Globus pallidus (tissue), 1 donor: ENCODE measurements at regions not wholly inside any gene's neighbourhood (a gene's known extent, or its start where the extent isn't known, plus 50 kb on each side); places are given as distances from the start of the nearest gene placed in this dataset.
"Not testable (repeated sequence)": the region's sequence is repeated elsewhere in the genome, so short reads cannot be mapped to it uniquely, and the experiment has no call there.

Experiments
- DNase-seq: peaks from one replicate; pipeline ENCODE4 v3.0.0-alpha.2; 2015; ENCODE audit warnings: low spot score

GRCh38 chr10:3959370-3960325, 174.6 kb upstream of the KLF6 start:
- DNase-seq = no peak

- DNase-seq = no peak
These were observed 173.5 kb upstream of the KLF6 start for GRCh38 chr10:3958472-3958996.

- no peak for DNase-seq
These were observed 171.1 kb upstream of the KLF6 start for GRCh38 chr10:3955955-3956617.

- no peak for DNase-seq
These were observed 170.5 kb upstream of the KLF6 start for GRCh38 chr10:3955493-3955892.

GRCh38 chr10:3954615-3955014, 169.6 kb upstream of the KLF6 start:
- DNase-seq = no peak

GRCh38 chr10:3954007-3954406, 169.0 kb upstream of the KLF6 start:
- DNase-seq = not testable (repeated sequence)

GRCh38 chr10:3951993-3952392, 167.0 kb upstream of the KLF6 start:
- DNase-seq = no peak

GRCh38 chr10:3950676-3951275, 165.8 kb upstream of the KLF6 start:
- no peak for DNase-seq

- DNase-seq = no peak
These were observed 164.7 kb upstream of the KLF6 start for GRCh38 chr10:3949711-3950110.

- no peak for DNase-seq
These were observed 163.8 kb upstream of the KLF6 start for GRCh38 chr10:3948843-3949242.

- no peak for DNase-seq
These were observed 161.5 kb upstream of the KLF6 start for GRCh38 chr10:3946234-3947229.

GRCh38 chr10:3945026-3945425, 160.0 kb upstream of the KLF6 start:
- DNase-seq = no peak

GRCh38 chr10:3944591-3944990, 159.6 kb upstream of the KLF6 start:
- DNase-seq = no peak

- no peak for DNase-seq
These were observed 158.8 kb upstream of the KLF6 start for GRCh38 chr10:3943695-3944257.

GRCh38 chr10:3942937-3943489, 158.0 kb upstream of the KLF6 start:
- DNase-seq = no peak

- DNase-seq = no peak
These were observed 156.7 kb upstream of the KLF6 start for GRCh38 chr10:3941676-3942075.

GRCh38 chr10:3936422-3937040, 151.5 kb upstream of the KLF6 start:
- DNase-seq = no peak

GRCh38 chr10:3935933-3936359, 150.9 kb upstream of the KLF6 start:
- DNase-seq = no peak

- no peak for DNase-seq
These were observed 150.1 kb upstream of the KLF6 start for GRCh38 chr10:3935141-3935540.

- DNase-seq = no peak
These were observed 148.7 kb upstream of the KLF6 start for GRCh38 chr10:3933733-3934132.
